Panc1 (cell line): ENCODE measurements at regions not wholly inside any gene's neighbourhood (a gene's known extent, or its start where the extent isn't known, plus 50 kb on each side); places are given as distances from the start of the nearest gene placed in this dataset.

Experiments used
- CTCF ChIP-seq: fragments of 450-650 bp; IDR thresholded peaks from 2 replicates; pipeline ENCODE4 v1.5.1; 2017; ENCODE audit warnings: mild to moderate bottlenecking
- POLR2AphosphoS5 ChIP-seq: IDR thresholded peaks from 2 replicates; pipeline ENCODE4 v1.6.1; 2012; ENCODE audit warnings: mild to moderate bottlenecking, low read depth, low read length, moderate library complexity
- REST ChIP-seq, 2 experiments: IDR thresholded peaks; 2 replicates each; pipeline ENCODE4 v1.6.1; 2011 to 2012; ENCODE audit warnings: low read depth in 2 of 2, control low read depth in 1 of 2, low read length in 1 of 2, mild to moderate bottlenecking in 1 of 2, moderate library complexity in 1 of 2; ENCODE audit not compliant: insufficient read depth in 1 of 2
- SIN3A ChIP-seq: IDR thresholded peaks from 2 replicates; pipeline ENCODE4 v1.6.1; 2012; ENCODE audit warnings: low read depth, mild to moderate bottlenecking, low read length, moderate library complexity, borderline replicate concordance; ENCODE audit not compliant: insufficient read depth

DNA sequence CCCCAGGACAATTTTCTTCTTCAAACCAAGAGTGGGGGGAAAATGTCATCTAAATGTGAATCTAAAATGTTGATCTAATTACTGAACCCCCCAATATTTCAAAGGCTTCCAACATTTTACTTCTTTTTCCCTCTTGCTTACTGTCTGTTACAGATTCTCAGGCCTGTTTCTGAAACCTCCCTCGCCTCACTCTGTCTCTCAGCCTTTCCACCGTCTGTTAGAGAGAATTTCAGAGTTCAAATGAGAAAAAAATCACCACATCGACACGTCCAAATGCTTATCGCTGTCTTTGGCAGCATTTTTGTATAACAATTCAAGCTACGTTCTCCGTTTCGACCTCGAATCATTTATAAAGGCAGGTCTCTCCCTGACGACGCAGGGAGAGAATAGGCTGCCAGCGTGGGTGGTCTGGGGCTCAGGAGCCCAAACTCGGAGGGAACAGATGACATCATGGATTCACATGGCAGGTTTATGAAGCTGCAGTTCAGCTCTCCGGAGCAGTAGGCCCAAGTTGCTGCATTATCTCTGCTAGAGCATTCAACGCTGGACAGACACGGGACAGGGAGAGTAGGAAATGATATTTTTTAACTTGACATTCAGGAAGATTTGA is 139.8 kb downstream of the GAS1 start:
- TF ChIP-seq SIN3A (no peak), CTCF (no peak), REST (IDR thresholded peaks at IDR 0.05; ENCODE audit: insufficient read depth in 1 of 2, low read depth in 2 of 2, low read length in 1 of 2) (no peak), POLR2AphosphoS5 (no peak)
